Stromal cell of bone marrow (primary cell): ENCODE measurements at regions not wholly inside any gene's neighbourhood (a gene's known extent, or its start where the extent isn't known, plus 50 kb on each side); places are given as distances from the start of the nearest gene placed in this dataset.
A peak's percentile ranks its signal among the peaks of the same experiment; 100 is the strongest.
"Not testable (repeated sequence)": the region's sequence is repeated elsewhere in the genome, so short reads cannot be mapped to it uniquely, and the experiment has no call there.

Experiments
- DNase-seq: peaks from one replicate; pipeline ENCODE4 v3.0.0-alpha.2; 2012; ENCODE audit warnings: low read depth

DNA sequence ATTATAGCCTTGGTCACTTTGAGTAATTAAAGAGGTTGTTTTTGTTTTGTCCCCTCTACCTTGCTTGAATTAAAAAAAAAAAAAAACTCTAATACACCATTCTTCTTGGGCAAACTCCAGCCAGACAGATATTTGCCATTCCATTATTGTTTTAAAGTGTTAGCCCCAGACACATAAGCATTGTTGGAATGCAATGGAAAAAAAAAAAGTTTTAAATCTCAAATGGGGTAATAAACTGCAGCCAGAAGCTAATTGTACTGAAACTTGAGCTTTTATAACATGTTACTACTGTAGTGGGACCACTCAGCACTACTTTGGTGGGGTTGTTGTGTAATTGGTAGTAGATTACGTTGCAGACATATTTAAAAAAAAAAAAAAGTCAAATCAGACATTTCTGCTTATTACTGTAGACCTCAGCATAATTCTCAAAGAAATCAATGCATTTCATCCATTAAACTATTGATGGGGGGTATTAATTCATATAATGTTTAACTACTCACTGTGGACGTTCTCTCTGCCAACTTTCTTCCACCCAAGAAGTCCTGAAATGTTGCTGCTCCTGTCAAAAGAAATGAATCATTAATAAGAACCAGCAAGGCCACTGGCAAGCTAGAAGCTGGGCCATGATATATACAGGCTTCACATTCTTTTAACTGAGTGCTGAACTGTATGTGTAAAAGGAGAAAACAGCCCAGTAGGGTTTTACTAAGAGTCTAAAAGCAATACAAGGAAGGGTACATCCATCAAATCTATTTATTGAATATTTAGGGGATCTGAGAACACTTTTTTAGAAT lies 626.6 kb upstream of the SOX9 start:
- no peak for DNase-seq

DNA sequence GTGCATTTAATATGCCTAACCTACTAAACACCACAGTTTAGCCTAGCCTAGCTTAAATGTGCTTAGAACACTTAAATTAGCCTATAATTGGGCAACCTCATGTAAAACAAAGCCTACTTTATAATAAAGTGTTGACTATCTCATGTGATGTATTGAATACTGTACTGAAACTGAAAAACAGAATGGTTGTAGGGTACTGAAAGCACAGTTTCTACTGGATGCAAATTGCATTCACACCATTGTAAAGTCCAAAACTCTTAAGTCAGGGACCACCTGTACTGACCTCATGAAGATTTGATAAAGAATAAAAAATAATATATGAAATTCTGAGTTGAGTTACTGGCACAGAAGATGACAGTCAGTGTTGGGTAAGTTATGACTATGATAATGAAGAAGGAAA lies 625.4 kb upstream of the SOX9 start:
- DNase-seq = no peak

DNA sequence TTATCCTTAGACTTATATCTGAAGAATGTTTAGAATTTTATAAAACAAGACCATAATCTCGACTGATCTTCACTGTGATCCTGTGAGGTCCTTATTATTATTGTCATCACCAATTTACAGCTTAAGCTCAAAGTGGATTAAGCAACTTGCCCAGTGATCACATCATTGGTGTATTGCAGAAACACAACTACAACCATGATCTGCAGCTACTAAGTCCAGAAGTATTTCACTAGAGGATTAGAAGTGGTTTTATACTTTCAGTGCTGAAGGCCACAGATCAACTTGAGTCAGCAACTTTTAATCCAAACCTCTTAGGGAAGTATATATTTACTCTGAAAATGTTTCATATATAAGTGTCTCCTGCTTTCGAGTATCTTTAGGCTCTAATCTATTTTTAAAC lies 624.3 kb upstream of the SOX9 start:
- DNase-seq = peak; percentile 36

DNA sequence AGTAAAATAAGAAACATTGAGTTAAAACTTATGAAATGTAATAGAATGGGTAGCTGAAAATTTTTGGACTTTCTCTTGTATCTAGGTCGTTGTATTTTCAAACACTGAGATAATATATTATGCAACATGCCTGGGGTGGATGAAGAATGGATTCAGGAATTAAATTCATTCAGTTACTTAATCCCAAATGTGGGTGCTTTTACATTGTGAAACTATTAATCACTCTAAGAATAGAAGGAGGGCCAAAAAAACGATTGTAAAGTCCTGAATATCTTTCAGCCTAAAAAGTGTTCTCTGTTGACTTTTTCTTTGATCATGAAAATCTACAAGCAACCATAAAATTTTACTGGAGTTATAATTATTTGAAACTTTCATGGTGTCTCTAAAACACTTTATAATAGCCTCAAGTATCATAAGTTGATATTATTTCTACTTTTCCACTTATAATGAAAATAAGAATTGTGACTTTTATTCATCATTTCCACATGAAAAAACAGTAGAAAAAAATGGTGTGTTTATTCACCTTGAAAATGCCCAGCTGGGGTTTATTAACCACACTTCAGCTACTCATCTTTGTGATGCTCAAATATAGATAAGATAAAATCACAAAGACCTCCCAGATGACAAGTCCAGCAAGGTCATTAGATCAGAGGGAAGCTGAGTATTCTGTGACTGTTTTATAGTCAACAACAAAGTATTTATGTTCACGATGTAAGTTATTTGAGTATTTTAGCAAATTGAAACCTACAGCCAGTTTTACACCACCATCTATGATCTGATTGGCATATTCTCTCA lies 619.9 kb upstream of the SOX9 start:
- DNase-seq = peak; percentile 33

DNA sequence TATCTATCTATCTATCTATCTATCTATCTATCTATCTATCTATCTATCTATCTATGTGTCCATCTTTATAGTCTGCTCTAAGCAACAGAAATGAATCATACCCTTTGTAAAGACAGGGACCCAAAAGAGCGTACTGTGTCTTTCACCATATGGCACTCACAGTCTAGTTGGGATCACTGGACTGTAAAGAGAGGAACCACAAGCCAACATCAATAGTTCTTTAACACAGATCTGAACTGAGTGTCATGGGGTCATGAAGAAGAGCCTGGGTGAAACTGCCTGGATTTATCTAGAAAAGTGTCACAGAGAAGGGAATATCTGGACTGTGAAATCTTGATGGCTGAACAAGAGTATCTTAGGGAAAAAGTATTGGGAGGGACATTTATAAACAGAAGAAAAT lies 619.1 kb upstream of the SOX9 start:
- DNase-seq = no peak

DNA sequence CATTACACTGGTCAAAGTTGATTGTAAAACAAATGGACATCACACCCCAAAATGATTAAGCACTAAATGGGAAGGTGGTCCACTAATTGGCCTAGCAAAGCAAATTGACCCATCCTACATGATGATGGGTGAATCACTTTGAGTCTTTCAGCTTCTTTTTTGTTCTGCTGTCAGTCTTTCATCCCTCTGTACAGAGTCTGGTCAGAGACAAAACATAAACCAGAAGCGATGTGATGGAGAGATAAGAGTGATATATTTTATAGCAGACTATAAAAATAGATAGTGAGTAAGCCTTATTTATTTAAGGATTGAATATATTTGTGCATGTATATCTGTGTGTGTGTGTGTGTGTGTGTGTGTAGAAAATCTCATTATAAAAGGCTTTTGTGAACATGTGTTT lies 618.4 kb upstream of the SOX9 start:
- DNase-seq = no peak

DNA sequence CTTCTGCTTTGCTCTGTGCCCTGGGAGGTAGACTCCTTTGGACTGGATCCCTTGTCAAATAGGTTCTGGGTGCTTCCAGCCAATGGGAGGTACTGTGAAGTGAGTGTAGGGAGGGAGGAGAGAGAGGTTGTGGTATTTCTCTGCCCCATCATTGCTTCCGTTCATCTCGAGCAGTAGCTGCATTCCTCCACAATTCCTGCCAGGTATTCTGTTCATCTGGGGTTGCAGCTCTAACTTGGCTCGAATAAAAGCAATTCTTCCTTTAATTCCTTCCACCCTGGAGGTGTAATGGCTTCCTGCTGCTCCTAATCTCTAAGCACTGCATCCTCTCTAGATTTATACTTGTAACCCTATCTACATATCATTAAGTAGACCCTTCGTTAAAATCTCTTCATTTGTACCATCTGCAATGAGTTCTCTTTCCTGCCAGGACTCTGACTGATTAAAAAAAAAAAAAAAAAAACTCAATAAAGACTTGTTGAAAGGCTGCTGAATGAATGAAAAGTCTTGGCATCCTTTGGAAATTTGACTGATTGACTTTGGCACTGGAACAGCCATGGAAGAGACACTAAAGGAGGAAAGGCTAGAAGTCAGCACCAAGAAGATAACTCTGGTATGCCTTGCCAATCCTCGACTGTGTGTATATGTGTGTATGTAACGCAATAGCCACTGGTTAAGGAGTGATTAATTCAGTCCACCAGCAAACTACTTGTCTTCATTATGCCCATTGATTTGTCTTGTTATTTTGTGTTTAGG lies 616.9 kb upstream of the SOX9 start:
- no peak for DNase-seq

DNA sequence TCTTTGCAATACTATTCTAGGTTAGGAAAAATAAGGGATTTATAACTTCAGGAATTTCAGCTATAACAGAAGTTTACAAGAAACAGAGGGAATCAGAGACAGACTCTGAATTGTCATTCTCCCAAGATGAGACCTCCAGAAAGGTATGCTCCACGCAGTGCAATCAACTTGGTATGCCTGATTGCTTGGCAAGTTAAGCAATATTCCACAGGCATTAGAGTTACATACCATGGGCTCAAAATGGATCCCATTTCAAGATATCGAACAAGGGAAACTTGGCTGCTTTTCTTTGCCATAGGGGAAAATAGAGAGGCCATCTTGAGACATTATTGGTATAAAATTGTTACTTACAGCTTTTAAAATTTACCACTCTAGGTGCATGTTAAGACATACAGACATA lies 615.6 kb upstream of the SOX9 start:
- DNase-seq = no peak

DNA sequence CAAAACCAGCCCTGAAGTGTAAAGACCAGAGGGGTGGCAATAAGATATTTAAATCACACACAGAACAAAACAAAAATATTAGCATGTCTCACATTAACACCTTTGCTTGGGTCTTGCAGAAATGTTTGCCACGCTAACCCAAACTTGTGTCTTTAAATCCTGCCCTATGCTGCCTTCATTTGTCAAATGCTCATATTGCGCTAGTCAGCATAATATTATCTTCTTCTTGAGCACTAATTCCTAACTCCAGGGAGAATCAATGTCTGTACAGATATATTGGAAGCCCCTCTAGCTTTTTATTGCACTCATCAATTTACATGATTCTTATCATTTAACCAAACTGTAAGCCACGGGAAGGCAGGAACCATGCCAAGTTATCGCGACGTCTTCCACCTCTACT lies 614.8 kb upstream of the SOX9 start:
- DNase-seq = no peak

DNA sequence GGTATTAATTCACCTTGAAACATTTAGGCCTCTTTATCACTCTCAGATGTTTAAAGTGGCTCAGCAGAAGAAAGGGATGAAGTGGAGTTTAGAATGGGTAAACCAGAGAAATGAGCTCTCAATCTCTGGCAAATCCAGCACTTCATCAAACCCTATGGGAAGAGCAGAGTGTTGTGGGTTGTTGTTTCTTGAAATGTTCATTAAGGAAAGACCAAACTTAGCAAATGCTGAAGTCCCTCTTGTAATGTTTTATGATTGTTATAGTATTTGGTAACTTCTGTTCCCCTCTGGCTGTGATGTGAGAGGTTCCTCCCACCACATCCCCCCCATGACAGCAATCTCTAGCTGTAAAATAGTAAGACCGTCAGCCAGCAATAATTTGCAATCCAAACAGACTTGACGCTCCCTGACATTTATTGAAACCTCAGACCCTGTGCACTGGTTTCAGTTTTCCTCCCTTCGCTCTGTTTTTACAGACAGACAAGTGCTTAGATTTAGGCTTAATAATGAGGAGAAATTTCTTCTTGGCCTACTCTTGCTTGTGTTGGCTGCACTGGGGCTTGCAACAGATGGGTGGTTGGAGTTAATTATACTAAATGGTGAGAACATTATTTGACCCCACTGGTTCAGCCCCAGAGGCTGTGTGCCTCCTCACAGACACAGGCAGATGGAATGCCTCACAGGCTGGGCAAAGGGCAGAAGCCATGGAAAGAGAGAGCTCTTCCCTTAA lies 609.4 kb upstream of the SOX9 start:
- no peak for DNase-seq

DNA sequence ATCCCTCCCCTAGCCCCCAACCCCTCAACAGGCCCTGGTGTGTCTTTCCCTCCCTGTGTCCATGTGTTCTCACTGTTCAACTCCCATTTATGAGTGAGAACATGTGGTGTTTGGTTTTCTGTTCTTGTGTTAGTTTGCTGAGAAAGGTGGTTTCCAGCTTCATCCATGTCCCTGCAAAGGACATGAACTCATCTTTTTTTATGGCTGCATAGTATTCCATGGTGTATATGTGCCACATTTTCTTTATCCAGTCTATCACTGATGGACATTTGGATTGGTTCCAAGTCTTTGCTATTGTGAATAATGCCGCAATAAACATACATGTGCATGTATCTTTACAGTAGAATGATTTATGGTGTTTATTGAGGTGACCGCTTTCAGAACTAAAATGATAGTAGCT lies 607.1 kb upstream of the SOX9 start:
- DNase-seq = not testable (repeated sequence)

DNA sequence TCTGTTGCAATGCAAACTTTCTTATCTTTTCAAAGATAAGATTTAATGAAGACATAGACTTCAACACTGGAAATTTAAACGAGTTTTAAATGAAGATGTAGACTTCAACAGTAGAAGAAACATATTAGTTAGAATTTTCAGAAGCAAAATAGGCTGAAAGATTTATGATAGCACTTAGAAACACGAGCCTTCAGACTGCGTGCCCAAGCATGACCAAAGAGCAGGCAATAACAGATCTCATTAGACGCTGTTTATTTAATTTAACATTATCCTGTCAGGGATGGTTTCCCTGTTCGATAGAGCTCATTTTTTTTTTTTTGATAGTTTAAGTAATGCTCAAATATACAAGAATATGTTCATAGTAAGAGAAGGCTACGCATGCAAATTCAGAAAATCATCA lies 604.7 kb upstream of the SOX9 start:
- DNase-seq = no peak

DNA sequence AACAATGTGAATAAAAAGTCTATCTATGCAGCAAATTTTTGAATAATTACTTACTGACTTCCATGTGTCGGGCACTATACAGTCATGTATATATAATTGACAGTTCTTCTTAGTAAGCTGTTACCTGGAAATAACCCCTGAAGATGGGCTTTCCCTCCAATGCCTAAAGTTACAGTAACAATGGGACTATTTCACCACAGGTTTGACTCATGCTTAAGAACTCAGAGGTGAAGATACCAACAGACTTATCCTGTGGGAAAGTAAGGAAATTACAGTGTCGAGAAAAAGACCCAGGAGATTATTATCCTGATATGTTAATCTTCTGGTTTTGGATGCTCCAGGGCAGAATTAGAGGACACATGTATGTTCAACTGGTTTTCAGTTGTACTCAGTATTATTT lies 601.5 kb upstream of the SOX9 start:
- DNase-seq = no peak

DNA sequence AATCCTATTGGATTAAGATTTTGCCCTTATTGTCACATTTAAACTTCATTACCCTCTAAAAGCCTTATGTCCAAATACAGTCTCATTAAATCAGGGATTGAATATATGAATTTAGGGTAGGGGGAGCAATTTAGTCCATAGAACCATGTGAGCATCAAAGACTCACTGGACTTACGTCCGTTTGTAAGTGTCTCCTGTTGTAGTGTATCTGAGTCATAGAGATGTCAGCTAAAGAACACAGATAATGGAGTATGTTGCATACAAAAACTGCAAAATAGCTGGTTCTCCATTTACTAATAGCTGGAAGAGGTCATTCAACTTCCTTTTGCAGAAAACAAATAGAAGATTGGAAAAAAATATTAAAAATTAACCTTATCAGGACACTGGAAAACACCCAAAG lies 599.1 kb upstream of the SOX9 start:
- no peak for DNase-seq

DNA sequence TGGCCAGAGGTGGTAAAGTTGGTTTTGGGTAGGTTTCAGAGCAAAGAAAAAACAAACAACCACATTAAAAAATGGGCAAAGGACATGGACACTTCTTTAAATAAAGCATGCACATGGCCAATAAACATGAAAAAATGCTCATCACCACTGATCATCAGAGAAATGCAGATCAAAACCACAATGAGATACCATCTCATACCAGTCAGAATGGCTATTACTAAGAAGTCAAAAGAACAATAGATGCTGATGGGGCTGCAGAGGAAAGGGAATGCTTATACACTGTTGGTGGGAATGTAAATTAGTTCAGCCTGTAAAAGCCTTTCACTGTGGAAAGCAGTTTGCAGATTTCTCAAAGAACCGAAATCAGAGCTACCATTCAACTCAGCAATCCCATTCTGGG lies 598.4 kb upstream of the SOX9 start:
- no peak for DNase-seq

DNA sequence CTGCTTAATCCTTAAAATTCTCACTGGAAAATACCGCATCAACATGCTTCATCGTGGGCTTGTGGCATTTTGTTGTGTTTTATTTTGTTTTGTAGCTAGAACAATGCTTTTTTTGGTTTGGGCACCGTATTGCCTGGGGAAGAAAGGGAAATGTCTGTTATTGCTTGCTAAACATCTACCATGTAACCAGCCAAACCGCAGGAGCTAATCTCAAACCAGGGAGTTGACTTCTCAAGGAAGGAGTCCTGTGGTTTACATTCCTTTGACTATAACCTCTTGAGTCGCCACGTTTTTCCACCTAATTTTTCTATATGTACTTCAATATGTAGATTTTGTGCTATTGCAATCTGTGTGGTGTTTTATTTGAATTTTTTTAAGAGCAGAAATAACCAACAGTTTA lies 593.5 kb upstream of the SOX9 start:
- no peak for DNase-seq

DNA sequence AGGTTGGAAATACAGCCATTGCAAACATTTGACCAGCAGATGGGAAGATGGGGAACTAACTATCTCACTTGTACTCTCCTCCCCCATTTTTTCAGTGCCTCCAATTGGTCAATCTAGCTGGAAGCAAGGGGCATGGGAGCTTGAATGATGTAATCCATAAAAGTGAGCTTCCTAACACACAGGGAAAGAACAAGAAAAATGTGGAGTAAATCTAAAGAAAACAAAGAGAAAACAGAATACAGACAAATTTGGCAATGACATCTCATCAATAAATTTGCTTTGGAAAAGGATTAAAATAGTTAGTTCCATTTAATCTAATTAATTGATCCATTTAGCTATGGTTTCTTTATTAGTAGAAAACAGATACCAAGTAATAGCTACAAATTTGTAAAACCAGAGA lies 592.6 kb upstream of the SOX9 start:
- DNase-seq = no peak

DNA sequence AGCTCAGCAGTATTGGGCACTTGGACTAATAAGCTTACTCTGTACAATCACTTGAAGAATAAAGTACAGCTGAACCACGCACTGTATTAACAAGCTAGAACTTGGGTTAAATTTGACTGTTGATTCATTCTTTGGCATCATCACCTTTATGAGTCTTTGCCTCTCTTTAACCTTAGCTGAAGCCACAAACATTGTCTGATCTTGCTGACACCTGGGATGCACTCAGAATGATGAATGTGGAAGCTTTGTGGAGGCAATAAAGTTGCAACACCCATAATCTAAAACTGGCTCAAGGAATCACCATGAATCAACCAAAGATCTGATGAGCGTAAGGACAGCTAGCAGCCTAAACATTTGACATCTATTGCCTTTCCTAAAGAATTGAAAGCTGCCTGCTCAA lies 590.6 kb upstream of the SOX9 start:
- no peak for DNase-seq

DNA sequence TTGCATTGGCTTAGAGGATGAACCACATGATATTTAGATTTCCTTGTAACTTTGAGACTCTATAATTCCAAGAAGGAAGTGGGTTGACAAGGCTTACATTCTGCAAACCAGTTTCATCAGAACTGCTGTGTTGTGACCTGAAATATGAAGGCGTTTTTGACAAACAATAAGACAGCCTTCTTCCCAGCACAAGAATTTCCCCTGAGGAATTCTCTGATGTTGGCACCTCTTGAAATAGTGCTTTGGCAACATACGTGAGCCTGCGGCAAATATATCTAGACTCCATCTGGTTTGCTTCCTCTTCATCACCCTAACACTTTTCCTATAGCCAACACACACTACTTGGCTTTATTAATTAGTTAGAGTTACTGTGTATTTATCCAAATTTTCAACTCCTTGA lies 585.5 kb upstream of the SOX9 start:
- DNase-seq = no peak

DNA sequence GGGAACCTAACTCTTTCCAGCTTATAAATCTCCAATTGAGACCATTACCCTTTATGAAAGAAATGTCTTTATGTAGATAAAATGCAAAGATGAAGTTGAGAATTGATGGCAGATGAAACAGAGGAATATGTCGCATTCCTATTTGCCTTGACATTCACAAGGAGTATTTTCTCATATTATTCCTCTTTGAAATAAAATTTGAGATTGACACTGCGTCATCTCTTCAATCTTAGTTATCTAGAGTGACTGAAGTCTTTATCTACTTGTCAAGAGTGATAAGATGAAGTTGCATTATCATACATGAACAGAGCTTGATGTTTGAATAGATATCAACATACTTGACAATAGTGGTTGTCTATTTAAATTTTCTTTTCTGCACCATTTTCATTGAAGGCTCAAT lies 574.4 kb upstream of the SOX9 start:
- no peak for DNase-seq

DNA sequence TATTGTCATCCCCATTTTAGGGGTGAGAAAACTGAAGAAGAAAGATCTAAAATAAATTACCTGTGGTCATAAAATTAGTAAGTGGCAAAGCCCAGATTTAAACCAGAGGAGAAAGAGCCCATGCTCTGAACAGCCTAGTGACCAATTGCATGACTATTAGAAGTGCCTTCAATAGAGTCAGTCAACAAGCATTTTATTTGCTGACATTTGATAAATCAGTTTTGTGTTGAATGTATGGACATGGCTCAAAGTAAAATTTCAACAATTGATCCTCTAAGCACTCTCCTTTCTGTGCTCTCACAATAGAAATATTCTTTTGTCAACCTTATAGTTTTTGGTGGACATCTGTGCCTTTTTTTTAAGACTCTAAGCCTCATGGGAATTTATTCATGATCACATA lies 572.9 kb upstream of the SOX9 start:
- DNase-seq = no peak

DNA sequence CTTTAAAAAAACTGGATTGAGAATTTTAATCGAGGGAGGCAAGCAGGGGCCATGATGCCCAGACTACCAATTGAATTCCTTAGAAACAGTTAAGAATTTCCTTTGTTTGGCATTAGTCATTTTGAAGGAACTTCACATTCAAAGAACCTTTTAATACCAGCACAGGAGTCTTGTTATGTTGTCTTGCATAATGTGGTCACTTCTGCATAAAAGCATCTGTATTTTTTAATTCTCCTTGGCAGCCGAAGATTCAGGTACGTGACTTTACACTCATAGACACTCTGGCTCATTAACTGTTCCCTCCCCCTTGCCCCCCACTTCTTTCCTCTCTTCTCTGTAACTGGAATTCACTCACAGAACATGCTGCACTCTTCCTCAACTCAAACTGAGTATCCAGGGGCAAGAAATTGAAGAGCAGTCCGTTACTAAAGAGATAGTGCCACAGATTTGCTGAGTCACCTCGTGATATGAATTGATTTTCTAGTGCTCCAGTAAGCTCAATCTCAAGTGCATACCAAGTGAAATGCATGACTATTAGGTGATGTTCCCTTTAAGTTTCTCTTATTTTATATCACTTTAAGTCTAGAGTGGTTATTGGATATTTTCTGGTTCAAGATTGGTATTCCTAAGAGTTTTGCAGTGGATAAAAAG lies 572.2 kb upstream of the SOX9 start:
- DNase-seq = no peak
